Mesendoderm (in vitro differentiated cells): ENCODE measurements at regions not wholly inside any gene's neighbourhood (a gene's known extent, or its start where the extent isn't known, plus 50 kb on each side); places are given as distances from the start of the nearest gene placed in this dataset.

ENCODE experiments used
- DNase-seq: peaks from one replicate; pipeline ENCODE4 v3.0.0; 2013
- H2AK5ac ChIP-seq: 2 replicates; pipeline ENCODE4 v1.6.1; 2013; ENCODE audit warnings: low read length, inconsistent platforms
- H2BK120ac ChIP-seq: 2 replicates; pipeline ENCODE4 v1.6.1; 2013; ENCODE audit warnings: low read depth, mild to moderate bottlenecking, low read length, moderate library complexity, mixed read lengths
- H2BK15ac ChIP-seq: replicated peaks from 2 replicates; pipeline ENCODE4 v1.6.1; 2013; ENCODE audit warnings: low read depth, mild to moderate bottlenecking, moderate library complexity
- H2BK5ac ChIP-seq: 2 replicates; pipeline ENCODE4 v1.6.1; 2013; ENCODE audit warnings: low read length, inconsistent platforms
- H3K18ac ChIP-seq: 2 replicates; pipeline ENCODE4 v1.6.1; 2013; ENCODE audit warnings: mild to moderate bottlenecking, low read length, mixed read lengths
- H3K23ac ChIP-seq: one replicate; pipeline ENCODE4 v1.6.1; 2013; ENCODE audit warnings: low read length
- H3K27ac ChIP-seq: 2 replicates; pipeline ENCODE4 v1.5.1; 2013; ENCODE audit warnings: low read depth, mild to moderate bottlenecking, inconsistent platforms, low read length, moderate library complexity
- H3K27me3 ChIP-seq: 2 replicates; pipeline ENCODE4 v1.6.1; 2013; ENCODE audit warnings: low read length, control low read depth, mild to moderate bottlenecking, inconsistent platforms; ENCODE audit not compliant: insufficient read depth, poor library complexity
- H3K36me3 ChIP-seq: 2 replicates; pipeline ENCODE4 v1.6.1; 2013; ENCODE audit warnings: low read length, inconsistent platforms; ENCODE audit not compliant: control insufficient read depth, insufficient read depth
- H3K4ac ChIP-seq: one replicate; pipeline ENCODE4 v1.6.1; 2013; ENCODE audit warnings: low read depth, mild to moderate bottlenecking, low read length, moderate library complexity
- H3K4me1 ChIP-seq: 2 replicates; pipeline ENCODE4 v1.6.1; 2013; ENCODE audit warnings: low read depth, low read length, inconsistent platforms; ENCODE audit not compliant: control insufficient read depth
- H3K4me2 ChIP-seq: 2 replicates; pipeline ENCODE4 v1.6.1; 2013; ENCODE audit warnings: low read length
- H3K4me3 ChIP-seq: 2 replicates; pipeline ENCODE4 v1.5.1; 2013; ENCODE audit warnings: mild to moderate bottlenecking, low read length
- H3K56ac ChIP-seq: one replicate; pipeline ENCODE4 v1.6.1; 2013; ENCODE audit warnings: low read length
- H3K79me1 ChIP-seq: 2 replicates; pipeline ENCODE4 v1.6.1; 2013; ENCODE audit warnings: low read length, inconsistent platforms
- H3K79me2 ChIP-seq: 2 replicates; pipeline ENCODE4 v1.6.1; 2013; ENCODE audit warnings: mild to moderate bottlenecking, low read length; ENCODE audit not compliant: control insufficient read depth, insufficient read depth
- H3K9ac ChIP-seq: 2 replicates; pipeline ENCODE4 v1.6.1; 2013; ENCODE audit warnings: low read length, inconsistent platforms
- H4K5ac ChIP-seq: one replicate; pipeline ENCODE4 v1.6.1; 2013; ENCODE audit warnings: low read length
- H4K8ac ChIP-seq: one replicate; pipeline ENCODE4 v1.6.1; 2013; ENCODE audit warnings: low read depth, mild to moderate bottlenecking, control low read depth, low read length, moderate library complexity
- WGBS: extraction: QIAGEN DNeasy Blood & Tissue Kit; methylation state at CpG from one replicate; pipeline ENCODE4 v1.1.7; 2013; ENCODE audit warnings: low lambda C conversion rate, missing lambda C conversion rate; ENCODE audit not compliant: insufficient coverage; ENCODE audit errors: extremely low coverage; 5-methylcytosine and 5-hydroxymethylcytosine counted together

- Histone ChIP-seq H2BK120ac (no peak overlapping the region), H2BK15ac (no peak overlapping the region), H2BK5ac (no peak overlapping the region), H3K56ac (no peak overlapping the region), H3K4me3 (no peak overlapping the region), H2AK5ac (no peak overlapping the region), H3K9ac (no peak overlapping the region), H3K4ac (no peak overlapping the region), H3K27ac (no peak overlapping the region), H4K8ac (no peak overlapping the region), H3K79me1 (no peaks in the 10 kb centered on the region), H3K4me1 (no peaks in the 10 kb centered on the region), H4K5ac (no peak overlapping the region), H3K4me2 (no peak overlapping the region), H3K36me3 (no peaks in the 10 kb centered on the region), H3K23ac (no peak overlapping the region), H3K27me3 (no peaks in the 10 kb centered on the region), H3K79me2 (no peaks in the 10 kb centered on the region), H3K18ac (no peak overlapping the region)
- no CpG with 5 or more reads among the region's 6 CpGs for WGBS
- no peak for DNase-seq
Measured at GRCh38 chr4:71221510-71222466, 117.0 kb upstream of the SLC4A4 start.

- Histone ChIP-seq H2BK5ac (no peak overlapping the region), H3K23ac (no peak overlapping the region), H3K27ac (no peak overlapping the region), H3K4ac (no peak overlapping the region), H3K36me3 (no peaks in the 10 kb centered on the region), H3K79me2 (no peaks in the 10 kb centered on the region), H3K27me3 (no peaks in the 10 kb centered on the region), H3K56ac (no peak overlapping the region), H3K9ac (no peak overlapping the region), H2AK5ac (no peak overlapping the region), H3K4me3 (no peak overlapping the region), H2BK15ac (no peak overlapping the region), H4K8ac (no peak overlapping the region), H4K5ac (no peak overlapping the region), H3K4me1 (no peaks in the 10 kb centered on the region), H2BK120ac (no peak overlapping the region), H3K18ac (no peak overlapping the region), H3K4me2 (no peak overlapping the region), H3K79me1 (no peaks in the 10 kb centered on the region)
- no peak for DNase-seq
- no CpG with 5 or more reads among the region's 2 CpGs for WGBS
Measured at GRCh38 chr4:71222661-71223060, 116.2 kb upstream of the SLC4A4 start.

DNA sequence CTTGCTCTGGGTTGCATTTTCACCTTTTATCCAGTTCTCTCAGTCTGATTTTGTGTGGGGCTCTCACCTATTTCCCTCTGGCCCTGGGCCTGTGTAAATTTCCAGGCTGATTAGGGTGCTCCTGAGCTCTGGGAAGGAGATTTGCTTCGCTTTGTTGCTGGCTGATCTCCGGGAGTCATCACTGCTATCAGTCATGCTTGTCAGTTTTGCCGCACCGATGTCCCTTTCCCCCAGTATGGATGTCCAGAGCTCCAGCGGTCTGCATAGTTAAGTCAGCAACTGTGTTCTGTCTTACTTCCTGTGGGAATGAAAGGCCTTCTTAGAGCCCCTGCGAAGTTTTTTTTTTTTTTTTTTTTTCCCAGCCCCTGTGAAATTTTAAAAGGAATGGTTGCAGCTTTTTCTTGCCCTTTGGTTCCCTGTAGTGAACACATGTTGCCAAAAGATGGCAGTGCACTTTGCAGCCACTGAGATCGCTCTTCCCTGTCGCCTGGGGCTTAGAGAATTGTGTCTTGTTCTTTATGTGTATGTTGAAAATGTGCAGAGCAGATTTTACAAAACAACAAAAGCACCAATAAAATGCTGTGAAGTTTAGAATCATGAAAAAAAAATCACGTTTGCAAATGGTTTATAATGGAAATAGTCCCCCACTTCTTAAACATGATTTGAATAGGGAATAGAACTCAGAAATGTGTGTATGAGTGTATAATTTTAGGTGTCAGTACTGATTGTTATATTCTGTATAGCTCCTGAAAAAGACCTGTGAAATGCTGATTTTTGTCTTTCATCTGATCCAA is 109.1 kb upstream of the SLC4A4 start:
- H3K27ac ChIP-seq = no peak overlapping the region

DNA sequence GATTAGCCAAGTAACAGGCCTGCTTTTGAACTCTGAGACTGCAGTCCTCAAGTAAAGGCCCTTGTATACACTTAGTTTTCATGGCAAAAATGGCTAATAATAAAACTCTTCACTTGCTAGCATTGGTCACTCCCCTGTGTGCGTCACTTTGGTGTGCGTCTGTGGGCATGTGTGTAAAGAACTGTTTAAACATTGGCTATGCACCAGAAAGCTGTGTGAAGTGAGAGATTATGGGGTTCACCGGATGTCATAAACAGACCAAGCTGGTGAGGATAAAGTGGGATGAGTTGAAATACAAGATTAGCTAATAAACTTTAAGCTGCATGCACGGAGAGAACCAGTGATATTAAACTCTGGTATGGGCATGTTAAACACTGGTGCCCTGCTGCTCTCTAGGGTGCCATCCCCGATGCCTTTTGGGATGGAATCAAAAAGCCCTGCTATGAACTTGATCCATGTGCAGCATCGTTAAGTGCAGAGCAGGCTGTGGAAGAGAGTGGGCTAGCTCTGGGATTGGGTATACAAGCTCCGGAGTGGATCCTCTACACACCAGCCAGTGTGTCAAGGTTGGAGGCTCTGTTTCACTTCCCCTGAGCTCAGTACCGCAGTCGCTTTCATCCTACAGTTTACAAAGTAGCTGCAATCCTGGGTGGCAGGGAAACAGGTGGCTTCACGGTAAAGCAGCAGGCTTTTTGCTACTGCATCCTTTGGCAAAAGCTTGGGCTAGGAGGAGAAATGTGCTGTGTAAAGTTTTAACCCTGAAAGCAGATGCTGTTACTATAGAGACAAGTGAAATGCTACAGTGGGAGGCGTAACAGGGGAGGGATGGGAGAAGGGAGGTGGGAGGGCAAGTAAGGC is 108.3 kb upstream of the SLC4A4 start:
- no peak overlapping the region for H3K4ac ChIP-seq
- no peak overlapping the region for H3K27ac ChIP-seq
- H2AK5ac ChIP-seq = no peak overlapping the region
- H2BK5ac ChIP-seq = no peak overlapping the region
- no peak overlapping the region for H3K56ac ChIP-seq
- H3K36me3 ChIP-seq = no peaks in the 10 kb centered on the region
- no peak overlapping the region for H3K23ac ChIP-seq
- H3K9ac ChIP-seq = no peak overlapping the region
- H3K4me1 ChIP-seq = peaks cover 2% of the 10 kb centered on the region
- no peaks in the 10 kb centered on the region for H3K79me2 ChIP-seq
- DNase-seq = no peak
- no peaks in the 10 kb centered on the region for H3K27me3 ChIP-seq
- no peak overlapping the region for H3K18ac ChIP-seq
- H4K5ac ChIP-seq = no peak overlapping the region
- H4K8ac ChIP-seq = no peak overlapping the region
- no peak overlapping the region for H2BK120ac ChIP-seq
- H2BK15ac ChIP-seq = no peak overlapping the region
- no CpG with 5 or more reads among the region's 11 CpGs for WGBS
- no peak overlapping the region for H3K4me2 ChIP-seq
- no peaks in the 10 kb centered on the region for H3K79me1 ChIP-seq
- H3K4me3 ChIP-seq = no peak overlapping the region

More for the DNA sequence above, 109.1 kb upstream of the SLC4A4 start:
- H4K8ac ChIP-seq = no peak overlapping the region
- no peak overlapping the region for H3K4me3 ChIP-seq
- no peak overlapping the region for H3K23ac ChIP-seq
- no peak overlapping the region for H3K4me2 ChIP-seq
- H2BK5ac ChIP-seq = no peak overlapping the region
- H2BK120ac ChIP-seq = no peak overlapping the region
- no peak overlapping the region for H3K9ac ChIP-seq
- H3K79me1 ChIP-seq = no peaks in the 10 kb centered on the region
- no peaks in the 10 kb centered on the region for H3K36me3 ChIP-seq
- peaks cover 2% of the 10 kb centered on the region for H3K4me1 ChIP-seq
- no peak overlapping the region for H3K4ac ChIP-seq
- H3K56ac ChIP-seq = no peak overlapping the region
- H3K79me2 ChIP-seq = no peaks in the 10 kb centered on the region
- no peak overlapping the region for H3K18ac ChIP-seq
- WGBS = no CpG with 5 or more reads among the region's 9 CpGs
- H3K27me3 ChIP-seq = no peaks in the 10 kb centered on the region
- H2AK5ac ChIP-seq = no peak overlapping the region
- H4K5ac ChIP-seq = no peak overlapping the region
- DNase-seq = peak; percentile 66
- no peak overlapping the region for H2BK15ac ChIP-seq

DNA sequence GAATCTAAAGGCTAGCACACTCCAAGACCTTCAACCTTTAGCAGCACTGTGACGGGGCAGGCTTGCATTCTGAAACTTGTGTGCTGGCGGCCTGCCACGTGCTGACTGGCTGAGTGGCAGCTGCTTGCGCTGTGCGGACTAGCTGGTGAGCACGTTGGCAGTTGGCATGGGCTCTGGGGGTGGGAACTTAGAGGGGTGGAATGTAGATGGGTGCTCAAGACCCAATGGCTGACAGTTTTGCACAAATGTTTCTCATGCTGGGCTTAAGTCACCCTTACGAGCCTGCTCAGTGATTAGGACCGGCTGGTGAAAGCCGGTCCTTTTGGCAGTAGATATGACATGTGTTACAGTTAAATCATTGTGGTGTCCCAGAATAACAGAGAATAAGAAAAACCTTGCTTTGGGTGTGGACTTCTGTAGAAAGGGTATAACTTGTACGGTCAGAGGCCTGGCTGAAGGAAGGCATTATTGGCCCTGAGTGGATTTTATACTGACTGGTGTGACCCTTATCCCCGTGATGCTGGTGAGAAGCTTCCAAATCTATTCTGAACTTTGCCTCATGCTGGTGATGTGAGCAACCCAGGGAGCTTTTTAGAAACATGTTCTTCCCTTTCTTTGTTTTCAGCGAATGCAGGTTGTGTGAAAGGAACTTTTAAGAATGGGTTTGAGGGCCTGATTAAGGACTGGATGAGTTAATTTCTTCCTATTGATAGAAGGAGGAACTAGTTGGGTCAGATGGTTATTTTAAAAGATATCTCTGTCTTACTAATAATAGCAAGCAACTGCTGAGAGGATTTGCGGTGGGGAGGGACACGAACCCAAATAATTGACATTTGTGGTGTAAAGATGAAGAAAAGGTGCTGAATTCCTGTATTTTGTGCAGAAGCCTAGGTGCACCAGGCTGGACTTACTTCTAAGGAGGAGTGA is 107.4 kb upstream of the SLC4A4 start:
- no peak overlapping the region for H3K27ac ChIP-seq
- no CpG with 5 or more reads among the region's 14 CpGs for WGBS
- H2BK5ac ChIP-seq = no peak overlapping the region
- no peaks in the 10 kb centered on the region for H3K36me3 ChIP-seq
- H3K79me1 ChIP-seq = no peaks in the 10 kb centered on the region
- H3K23ac ChIP-seq = no peak overlapping the region
- H3K4ac ChIP-seq = no peak overlapping the region
- no peaks in the 10 kb centered on the region for H3K27me3 ChIP-seq
- H2AK5ac ChIP-seq = no peak overlapping the region
- no peak overlapping the region for H2BK15ac ChIP-seq
- peaks cover 2% of the 10 kb centered on the region for H3K4me1 ChIP-seq
- no peak overlapping the region for H2BK120ac ChIP-seq
- H4K8ac ChIP-seq = no peak overlapping the region
- no peak overlapping the region for H3K4me2 ChIP-seq
- H3K56ac ChIP-seq = no peak overlapping the region
- no peak for DNase-seq
- no peak overlapping the region for H3K9ac ChIP-seq
- H3K18ac ChIP-seq = no peak overlapping the region
- H3K79me2 ChIP-seq = no peaks in the 10 kb centered on the region
- no peak overlapping the region for H4K5ac ChIP-seq
- no peak overlapping the region for H3K4me3 ChIP-seq
